HepG2 (cell line): ENCODE measurements at regions not wholly inside any gene's neighbourhood (a gene's known extent, or its start where the extent isn't known, plus 50 kb on each side); places are given as distances from the start of the nearest gene placed in this dataset.

Experiments
- GLI4 ChIP-seq: sonication (generic); formaldehyde crosslinking; IDR thresholded peaks from 2 replicates; pipeline ENCODE4 v1.5.1; 2020; ENCODE audit warnings: missing genetic modification reagents, mild to moderate bottlenecking, moderate library complexity, borderline replicate concordance
- JDP2 ChIP-seq: sonication (generic); formaldehyde crosslinking; IDR thresholded peaks from 2 replicates; pipeline ENCODE4 v1.8.1; 2022; ENCODE audit warnings: missing genetic modification reagents, borderline replicate concordance
- KDM6A ChIP-seq: IDR thresholded peaks from 2 replicates; pipeline ENCODE4 v1.6.1; 2016; ENCODE audit warnings: low read depth
- KLF16 ChIP-seq, 2 experiments: sonication (generic) in 1 of 2; formaldehyde crosslinking in 1 of 2; IDR thresholded peaks; 2 replicates each; pipeline versions ENCODE4 v1.6.1 to v1.8.0; 2016 to 2023; ENCODE audit warnings: missing genetic modification reagents in 2 of 2, missing compliant biosample characterization in 1 of 2
- MTF2 ChIP-seq: sonication (generic); formaldehyde crosslinking; IDR thresholded peaks from 2 replicates; pipeline ENCODE4 v1.5.0; 2020; ENCODE audit warnings: missing genetic modification reagents, borderline replicate concordance
- NFE2L1 ChIP-seq: sonication (generic); formaldehyde crosslinking; IDR thresholded peaks from 2 replicates; pipeline ENCODE4 v1.4.0; 2020; ENCODE audit warnings: missing genetic modification reagents, mild to moderate bottlenecking, borderline replicate concordance
- SIN3B ChIP-seq: fragments of 150-350 bp; IDR thresholded peaks from 2 replicates; pipeline ENCODE4 v1.6.1; 2014; ENCODE audit warnings: low read length
- TOE1 ChIP-seq: sonication (generic); formaldehyde crosslinking; IDR thresholded peaks from 2 replicates; pipeline ENCODE4 v1.4.0; 2020; ENCODE audit warnings: mild to moderate bottlenecking, missing genetic modification reagents
- ZNF235 ChIP-seq: sonication (generic); formaldehyde crosslinking; IDR thresholded peaks from 2 replicates; pipeline ENCODE4 v1.8.1; 2023; ENCODE audit warnings: mild to moderate bottlenecking, missing genetic modification reagents, borderline replicate concordance
- ZNF33B ChIP-seq: sonication (generic); formaldehyde crosslinking; IDR thresholded peaks from 2 replicates; pipeline ENCODE4 v1.5.1; 2020; ENCODE audit warnings: mild to moderate bottlenecking, missing genetic modification reagents
- ZNF546 ChIP-seq: sonication (generic); formaldehyde crosslinking; conservative IDR thresholded peaks from 2 replicates; pipeline ENCODE4 v1.8.1; 2023; ENCODE audit warnings: mild to moderate bottlenecking, missing genetic modification reagents
- ZNF879 ChIP-seq: sonication (generic); formaldehyde crosslinking; IDR thresholded peaks from 2 replicates; pipeline ENCODE4 v1.8.1; 2023; ENCODE audit warnings: missing genetic modification reagents
- TF ChIP-seq, protein P1 (sequence below), 2 experiments: sonication (generic) in 1 of 2; formaldehyde crosslinking in 1 of 2; IDR thresholded peaks; 2 replicates each; pipeline versions ENCODE4 v1.4.0 to v1.6.1; 2018 to 2020; ENCODE audit warnings: missing genetic modification reagents in 2 of 2, borderline replicate concordance in 1 of 2, low read depth in 1 of 2, mild to moderate bottlenecking in 1 of 2, missing biosample characterization in 1 of 2
- TF ChIP-seq, protein P2 (sequence below): IDR thresholded peaks from 2 replicates; pipeline ENCODE4 v1.6.1; 2018; ENCODE audit warnings: missing genetic modification reagents, mild to moderate bottlenecking, missing compliant biosample characterization
- TF ChIP-seq, protein P3 (sequence below): IDR thresholded peaks from 2 replicates; pipeline ENCODE4 v1.6.1; 2016; ENCODE audit warnings: missing genetic modification reagents, missing compliant biosample characterization
- TF ChIP-seq, protein P4 (sequence below): sonication (generic); formaldehyde crosslinking; IDR thresholded peaks from 2 replicates; pipeline ENCODE4 v1.9.0; 2021; ENCODE audit warnings: missing genetic modification reagents, borderline replicate concordance
- TF ChIP-seq, protein P5 (sequence below): sonication (generic); formaldehyde crosslinking; IDR thresholded peaks from 2 replicates; pipeline ENCODE4 v1.8.0; 2022; ENCODE audit warnings: low read depth, missing genetic modification reagents
- TF ChIP-seq, protein P6 (sequence below): IDR thresholded peaks from 2 replicates; pipeline ENCODE4 v1.6.1; 2016; ENCODE audit warnings: missing biosample characterization, missing genetic modification reagents, low read depth
- TF ChIP-seq, protein P7 (sequence below): sonication (generic); formaldehyde crosslinking; IDR thresholded peaks from 2 replicates; pipeline ENCODE4 v1.5.0; 2020; ENCODE audit warnings: mild to moderate bottlenecking, missing genetic modification reagents, moderate library complexity

DNA sequence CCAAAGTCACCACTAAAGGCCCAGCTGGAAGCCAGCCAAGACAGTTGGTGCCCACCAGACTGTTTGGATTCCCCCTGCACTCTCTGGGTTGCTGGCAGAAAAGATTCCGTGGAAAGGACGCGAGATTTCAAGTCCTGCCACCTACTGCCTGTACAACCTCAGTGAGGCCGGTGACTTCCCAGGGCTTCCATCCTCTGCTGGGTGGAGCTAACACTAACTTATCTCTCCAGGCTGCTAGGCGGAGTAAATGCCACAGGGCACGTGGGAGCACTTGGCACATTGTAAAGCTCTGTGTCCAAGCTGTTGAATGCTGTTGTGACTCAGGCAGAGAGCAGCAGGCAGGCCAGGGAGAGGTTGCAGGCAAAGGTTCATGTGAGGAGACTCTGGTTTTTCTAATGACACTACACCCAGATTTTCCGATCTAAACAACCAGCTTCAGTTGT is 50.9 kb upstream of the CDON start (continued):
- TF ChIP-seq, protein P1, sequence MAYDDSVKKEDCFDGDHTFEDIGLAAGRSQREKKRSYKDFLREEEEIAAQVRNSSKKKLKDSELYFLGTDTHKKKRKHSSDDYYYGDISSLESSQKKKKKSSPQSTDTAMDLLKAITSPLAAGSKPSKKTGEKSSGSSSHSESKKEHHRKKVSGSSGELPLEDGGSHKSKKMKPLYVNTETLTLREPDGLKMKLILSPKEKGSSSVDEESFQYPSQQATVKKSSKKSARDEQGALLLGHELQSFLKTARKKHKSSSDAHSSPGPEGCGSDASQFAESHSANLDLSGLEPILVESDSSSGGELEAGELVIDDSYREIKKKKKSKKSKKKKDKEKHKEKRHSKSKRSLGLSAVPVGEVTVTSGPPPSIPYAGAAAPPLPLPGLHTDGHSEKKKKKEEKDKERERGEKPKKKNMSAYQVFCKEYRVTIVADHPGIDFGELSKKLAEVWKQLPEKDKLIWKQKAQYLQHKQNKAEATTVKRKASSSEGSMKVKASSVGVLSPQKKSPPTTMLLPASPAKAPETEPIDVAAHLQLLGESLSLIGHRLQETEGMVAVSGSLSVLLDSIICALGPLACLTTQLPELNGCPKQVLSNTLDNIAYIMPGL (CRISPR knock-in tag; IDR thresholded peaks at IDR 0.05; ENCODE audit: borderline replicate concordance in 1 of 2, low read depth in 1 of 2), result no peak
- TF ChIP-seq SIN3B (no peak), KLF16 (CRISPR knock-in tag; IDR thresholded peaks at IDR 0.05) (no peak), ZNF879 (CRISPR knock-in tag) (no peak), NFE2L1 (CRISPR knock-in tag) (no peak), MTF2 (CRISPR knock-in tag) (no peak), TOE1 (CRISPR knock-in tag) (no peak), GLI4 (CRISPR knock-in tag) (no peak), ZNF546 (CRISPR knock-in tag) (no peak), KDM6A (CRISPR knock-in tag) (no peak), ZNF33B (no peak), ZNF235 (CRISPR knock-in tag) (no peak), JDP2 (CRISPR knock-in tag) (no peak)
- TF ChIP-seq, protein P2, sequence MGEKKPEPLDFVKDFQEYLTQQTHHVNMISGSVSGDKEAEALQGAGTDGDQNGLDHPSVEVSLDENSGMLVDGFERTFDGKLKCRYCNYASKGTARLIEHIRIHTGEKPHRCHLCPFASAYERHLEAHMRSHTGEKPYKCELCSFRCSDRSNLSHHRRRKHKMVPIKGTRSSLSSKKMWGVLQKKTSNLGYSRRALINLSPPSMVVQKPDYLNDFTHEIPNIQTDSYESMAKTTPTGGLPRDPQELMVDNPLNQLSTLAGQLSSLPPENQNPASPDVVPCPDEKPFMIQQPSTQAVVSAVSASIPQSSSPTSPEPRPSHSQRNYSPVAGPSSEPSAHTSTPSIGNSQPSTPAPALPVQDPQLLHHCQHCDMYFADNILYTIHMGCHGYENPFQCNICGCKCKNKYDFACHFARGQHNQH (CRISPR knock-in tag), result no peak
- TF ChIP-seq, protein P3, sequence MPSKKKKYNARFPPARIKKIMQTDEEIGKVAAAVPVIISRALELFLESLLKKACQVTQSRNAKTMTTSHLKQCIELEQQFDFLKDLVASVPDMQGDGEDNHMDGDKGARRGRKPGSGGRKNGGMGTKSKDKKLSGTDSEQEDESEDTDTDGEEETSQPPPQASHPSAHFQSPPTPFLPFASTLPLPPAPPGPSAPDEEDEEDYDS (CRISPR knock-in tag), result no peak
- TF ChIP-seq, protein P4, sequence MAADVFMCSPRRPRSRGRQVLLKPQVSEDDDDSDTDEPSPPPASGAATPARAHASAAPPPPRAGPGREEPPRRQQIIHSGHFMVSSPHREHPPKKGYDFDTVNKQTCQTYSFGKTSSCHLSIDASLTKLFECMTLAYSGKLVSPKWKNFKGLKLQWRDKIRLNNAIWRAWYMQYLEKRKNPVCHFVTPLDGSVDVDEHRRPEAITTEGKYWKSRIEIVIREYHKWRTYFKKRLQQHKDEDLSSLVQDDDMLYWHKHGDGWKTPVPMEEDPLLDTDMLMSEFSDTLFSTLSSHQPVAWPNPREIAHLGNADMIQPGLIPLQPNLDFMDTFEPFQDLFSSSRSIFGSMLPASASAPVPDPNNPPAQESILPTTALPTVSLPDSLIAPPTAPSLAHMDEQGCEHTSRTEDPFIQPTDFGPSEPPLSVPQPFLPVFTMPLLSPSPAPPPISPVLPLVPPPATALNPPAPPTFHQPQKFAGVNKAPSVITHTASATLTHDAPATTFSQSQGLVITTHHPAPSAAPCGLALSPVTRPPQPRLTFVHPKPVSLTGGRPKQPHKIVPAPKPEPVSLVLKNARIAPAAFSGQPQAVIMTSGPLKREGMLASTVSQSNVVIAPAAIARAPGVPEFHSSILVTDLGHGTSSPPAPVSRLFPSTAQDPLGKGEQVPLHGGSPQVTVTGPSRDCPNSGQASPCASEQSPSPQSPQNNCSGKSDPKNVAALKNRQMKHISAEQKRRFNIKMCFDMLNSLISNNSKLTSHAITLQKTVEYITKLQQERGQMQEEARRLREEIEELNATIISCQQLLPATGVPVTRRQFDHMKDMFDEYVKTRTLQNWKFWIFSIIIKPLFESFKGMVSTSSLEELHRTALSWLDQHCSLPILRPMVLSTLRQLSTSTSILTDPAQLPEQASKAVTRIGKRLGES (CRISPR knock-in tag), result no peak
- TF ChIP-seq, protein P5, sequence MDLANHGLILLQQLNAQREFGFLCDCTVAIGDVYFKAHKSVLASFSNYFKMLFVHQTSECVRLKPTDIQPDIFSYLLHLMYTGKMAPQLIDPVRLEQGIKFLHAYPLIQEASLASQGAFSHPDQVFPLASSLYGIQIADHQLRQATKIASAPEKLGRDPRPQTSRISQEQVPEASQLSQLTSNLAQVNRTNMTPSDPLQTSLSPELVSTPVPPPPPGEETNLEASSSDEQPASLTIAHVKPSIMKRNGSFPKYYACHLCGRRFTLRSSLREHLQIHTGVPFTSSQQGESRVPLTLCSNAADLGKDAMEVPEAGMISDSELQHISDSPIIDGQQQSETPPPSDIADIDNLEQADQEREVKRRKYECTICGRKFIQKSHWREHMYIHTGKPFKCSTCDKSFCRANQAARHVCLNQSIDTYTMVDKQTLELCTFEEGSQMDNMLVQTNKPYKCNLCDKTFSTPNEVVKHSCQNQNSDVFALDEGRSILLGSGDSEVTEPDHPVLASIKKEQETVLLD (CRISPR knock-in tag), result no peak
- TF ChIP-seq, protein P6, sequence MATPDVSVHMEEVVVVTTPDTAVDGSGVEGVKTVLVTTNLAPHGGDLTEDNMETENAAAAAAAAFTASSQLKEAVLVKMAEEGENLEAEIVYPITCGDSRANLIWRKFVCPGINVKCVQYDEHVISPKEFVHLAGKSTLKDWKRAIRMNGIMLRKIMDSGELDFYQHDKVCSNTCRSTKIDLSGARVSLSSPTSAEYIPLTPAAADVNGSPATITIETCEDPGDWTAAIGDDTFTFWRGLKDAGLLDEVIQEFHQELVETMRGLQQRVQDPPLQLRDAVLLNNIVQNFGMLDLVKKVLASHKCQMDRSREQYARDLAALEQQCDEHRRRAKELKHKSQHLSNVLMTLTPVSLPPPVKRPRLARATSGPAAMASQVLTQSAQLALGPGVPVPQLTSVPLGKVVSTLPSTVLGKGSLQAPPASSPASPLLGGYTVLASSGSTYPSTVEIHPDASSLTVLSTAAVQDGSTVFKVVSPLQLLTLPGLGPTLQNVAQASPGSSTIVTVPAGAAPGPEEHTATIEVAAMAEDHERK (CRISPR knock-in tag), result no peak
- TF ChIP-seq, protein P7, sequence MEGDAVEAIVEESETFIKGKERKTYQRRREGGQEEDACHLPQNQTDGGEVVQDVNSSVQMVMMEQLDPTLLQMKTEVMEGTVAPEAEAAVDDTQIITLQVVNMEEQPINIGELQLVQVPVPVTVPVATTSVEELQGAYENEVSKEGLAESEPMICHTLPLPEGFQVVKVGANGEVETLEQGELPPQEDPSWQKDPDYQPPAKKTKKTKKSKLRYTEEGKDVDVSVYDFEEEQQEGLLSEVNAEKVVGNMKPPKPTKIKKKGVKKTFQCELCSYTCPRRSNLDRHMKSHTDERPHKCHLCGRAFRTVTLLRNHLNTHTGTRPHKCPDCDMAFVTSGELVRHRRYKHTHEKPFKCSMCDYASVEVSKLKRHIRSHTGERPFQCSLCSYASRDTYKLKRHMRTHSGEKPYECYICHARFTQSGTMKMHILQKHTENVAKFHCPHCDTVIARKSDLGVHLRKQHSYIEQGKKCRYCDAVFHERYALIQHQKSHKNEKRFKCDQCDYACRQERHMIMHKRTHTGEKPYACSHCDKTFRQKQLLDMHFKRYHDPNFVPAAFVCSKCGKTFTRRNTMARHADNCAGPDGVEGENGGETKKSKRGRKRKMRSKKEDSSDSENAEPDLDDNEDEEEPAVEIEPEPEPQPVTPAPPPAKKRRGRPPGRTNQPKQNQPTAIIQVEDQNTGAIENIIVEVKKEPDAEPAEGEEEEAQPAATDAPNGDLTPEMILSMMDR (CRISPR knock-in tag), result peak; percentile 36
